Endothelial cell of umbilical vein (primary cell): ENCODE measurements at regions not wholly inside any gene's neighbourhood (a gene's known extent, or its start where the extent isn't known, plus 50 kb on each side); places are given as distances from the start of the nearest gene placed in this dataset.

ENCODE experiments used
- BruUV-seq: library from RNA; stranded (reverse); fragments of 400-500 nt; replicated peaks from 2 replicates; lab custom pipeline; 2021; lab: Mats Ljungman, UMichigan
- CTCF ChIA-PET: fragments of 300-600, 350-600 bp; sonication (Branson Sonifier 250); formaldehyde crosslinking; loops from one replicate; lab custom pipeline; 2021; ENCODE audit warnings: antibody characterized with exemption, inconsistent platforms; lab: Charles Lee
- POLR2A ChIA-PET: fragments of 300-600, 350-600 bp; sonication (Branson Sonifier 250); formaldehyde crosslinking; loops from one replicate; lab custom pipeline; 2021; ENCODE audit warnings: antibody characterized with exemption, inconsistent platforms; lab: Charles Lee
- DNase-seq: peaks from one replicate; pipeline ENCODE4 v3.0.0-alpha.2; 2011; ENCODE audit warnings: low read depth, low spot score
- FAIRE-seq: peaks from 2 replicates; lab custom pipeline; 2011; peaks lifted over from hg19 to GRCh38; lab: Jason Lieb, UNC
- H2AFZ ChIP-seq: 2 replicates; pipeline ENCODE4 v1.6.0; 2012; ENCODE audit warnings: low read depth, low read length, control low read depth, inconsistent platforms
- H3K27ac ChIP-seq: 2 replicates; pipeline ENCODE4 v1.5.1; 2011; ENCODE audit warnings: low read depth, mild to moderate bottlenecking, control low read depth, low read length, moderate library complexity; ENCODE audit not compliant: insufficient read depth
- H3K27me3 ChIP-seq, 2 experiments: 2 replicates each; pipeline versions ENCODE4 v1.6.0 to v1.6.1; 2011; ENCODE audit warnings: low read length in 2 of 2, mixed read lengths in 1 of 2; ENCODE audit not compliant: control insufficient read depth in 2 of 2, insufficient read depth in 2 of 2
- H3K36me3 ChIP-seq, 2 experiments: 2 replicates in 1 of 2; 3 replicates in 1 of 2; pipeline ENCODE4 v1.5.1; 2011; ENCODE audit warnings: low read length in 2 of 2, mild to moderate bottlenecking in 1 of 2, moderate library complexity in 1 of 2; ENCODE audit not compliant: control insufficient read depth in 2 of 2, insufficient read depth in 2 of 2; ENCODE audit errors: extremely low read depth in 1 of 2
- H3K4me1 ChIP-seq: 3 replicates; pipeline ENCODE4 v1.5.1; 2011; ENCODE audit warnings: mild to moderate bottlenecking, low read length; ENCODE audit not compliant: control insufficient read depth, insufficient read depth; ENCODE audit errors: extremely low read depth
- H3K4me2 ChIP-seq: 2 replicates; pipeline ENCODE4 v1.6.1; 2011; ENCODE audit warnings: low read length, control low read depth, mixed read lengths; ENCODE audit not compliant: insufficient read depth
- H3K4me3 ChIP-seq, 3 experiments: fragments of 200-600 bp in 1 of 3; sonication (generic), shearing (Covaris generic) in 1 of 3; replicated peaks in 1 of 3; 2 replicates each; pipeline ENCODE4 v1.5.1; 2011 to 2016; ENCODE audit warnings: control low read depth in 3 of 3, low read length in 3 of 3, mild to moderate bottlenecking in 2 of 3, inconsistent platforms in 1 of 3, low read depth in 1 of 3, moderate library complexity in 1 of 3; ENCODE audit not compliant: insufficient read depth in 1 of 3
- H3K79me2 ChIP-seq: 2 replicates; pipeline ENCODE4 v1.6.0; 2012; ENCODE audit warnings: low read length, inconsistent platforms; ENCODE audit not compliant: control insufficient read depth, insufficient read depth
- H3K9ac ChIP-seq: replicated peaks from 2 replicates; pipeline ENCODE3; 2011; ENCODE audit warnings: low read length, control low read depth; ENCODE audit not compliant: insufficient read depth; ENCODE audit errors: extremely low read depth
- H3K9me1 ChIP-seq: replicated peaks from 3 replicates; pipeline ENCODE4 v1.6.0; 2011; ENCODE audit warnings: mild to moderate bottlenecking, low read length; ENCODE audit not compliant: control insufficient read depth, insufficient read depth; ENCODE audit errors: extremely low read depth
- H3K9me3 ChIP-seq: replicated peaks from 2 replicates; pipeline ENCODE4 v1.5.1; 2012; ENCODE audit warnings: low read length, inconsistent platforms; ENCODE audit not compliant: control insufficient read depth, insufficient read depth
- H4K20me1 ChIP-seq: replicated peaks from 2 replicates; pipeline ENCODE3; 2011; ENCODE audit warnings: mild to moderate bottlenecking, low read length; ENCODE audit not compliant: control insufficient read depth, insufficient read depth; ENCODE audit errors: extremely low read depth
- CTCF ChIP-seq, 2 donors: IDR thresholded peaks; 1 replicate in 1 of 2; 2 replicates in 1 of 2; pipeline ENCODE4 v1.5.1; 2011; ENCODE audit warnings: low read length in 2 of 2, mild to moderate bottlenecking in 2 of 2, moderate library complexity in 2 of 2, control low read depth in 1 of 2, inconsistent platforms in 1 of 2, low read depth in 1 of 2; ENCODE audit not compliant: insufficient read depth in 1 of 2; ENCODE audit errors: extremely low read depth in 1 of 2
- EZH2 ChIP-seq: IDR thresholded peaks from 2 replicates; pipeline ENCODE4 v1.6.1; 2012; ENCODE audit warnings: borderline replicate concordance, low read depth, mild to moderate bottlenecking, moderate library complexity, low read length, inconsistent platforms; ENCODE audit not compliant: severe bottlenecking
- FOS ChIP-seq: IDR thresholded peaks from 2 replicates; pipeline ENCODE4 v1.6.1; 2011; ENCODE audit warnings: mild to moderate bottlenecking, low read length, moderate library complexity, borderline replicate concordance; ENCODE audit not compliant: insufficient read depth
- GATA2 ChIP-seq: IDR thresholded peaks from 2 replicates; pipeline ENCODE4 v1.7.0; 2011; ENCODE audit warnings: low read depth, mild to moderate bottlenecking, moderate library complexity, mixed read lengths, low read length; ENCODE audit not compliant: insufficient read length, insufficient read depth
- JUN ChIP-seq: IDR thresholded peaks from 2 replicates; pipeline ENCODE4 v1.6.1; 2011; ENCODE audit warnings: borderline replicate concordance, low read depth; ENCODE audit not compliant: insufficient read length, insufficient read depth
- MYC ChIP-seq: IDR thresholded peaks from one replicate; pipeline ENCODE4 v1.6.1; 2011; ENCODE audit warnings: mild to moderate bottlenecking, low read depth, low read length
- POLR2A ChIP-seq: IDR thresholded peaks from 2 replicates; pipeline ENCODE4 v1.6.1; 2012; ENCODE audit warnings: low read depth, mild to moderate bottlenecking, control low read depth, low read length
- POLR2AphosphoS5 ChIP-seq: IDR thresholded peaks from 2 replicates; pipeline ENCODE4 v1.6.1; 2012; ENCODE audit warnings: low read depth, mild to moderate bottlenecking, control low read depth, low read length, moderate library complexity; ENCODE audit not compliant: insufficient read depth
- dilution Hi-C: fragments of 300-500 bp; cut with MboI; formaldehyde crosslinking; loops from one replicate; pipeline ENCODE4 v1.15.0; 2019; ENCODE audit warnings: low sequenced_read_pairs; ENCODE audit not compliant: extremely low pct_ligation_motif_present
- intact Hi-C: fragments of 100-400 bp; cut with micrococcal nuclease; formaldehyde crosslinking; loops from one replicate; pipeline ENCODE4 v1.10.0; 2022
- TF ChIP-seq, protein P1 (sequence below): IDR thresholded peaks from 2 replicates; pipeline ENCODE4 v1.6.1; 2011; ENCODE audit not compliant: insufficient read depth, insufficient read length

- no peak for TF ChIP-seq POLR2A
- TF ChIP-seq POLR2AphosphoS5, result no peak
- no peak for TF ChIP-seq JUN
- no peak for TF ChIP-seq CTCF (IDR thresholded peaks at IDR 0.05; ENCODE audit: extremely low read depth in 1 of 2, insufficient read depth in 1 of 2, low read depth in 1 of 2, low read length in 2 of 2)
- TF ChIP-seq EZH2, result no peak
- TF ChIP-seq, protein P1, sequence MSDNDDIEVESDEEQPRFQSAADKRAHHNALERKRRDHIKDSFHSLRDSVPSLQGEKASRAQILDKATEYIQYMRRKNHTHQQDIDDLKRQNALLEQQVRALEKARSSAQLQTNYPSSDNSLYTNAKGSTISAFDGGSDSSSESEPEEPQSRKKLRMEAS, result no peak
- no peak for TF ChIP-seq GATA2
- no peak for TF ChIP-seq FOS
- no peak for TF ChIP-seq MYC
- intact Hi-C loops (no loop called here), dilution Hi-C loops (no loop called here)
- ChIA-PET CTCF (no interaction called here), POLR2A (no interaction called here)
- no peak for FAIRE-seq
- Histone ChIP-seq H3K27me3 (no peaks in the 10 kb centered on the region), H3K4me3 (no peak overlapping the region), H3K9me1 (no peaks in the 10 kb centered on the region), H4K20me1 (no peaks in the 10 kb centered on the region), H3K27ac (no peak overlapping the region), H3K4me1 (no peaks in the 10 kb centered on the region), H3K79me2 (no peaks in the 10 kb centered on the region), H3K36me3 (no peaks in the 10 kb centered on the region), H3K4me2 (no peak overlapping the region), H2AFZ (peak overlapping the region; percentile 96), H3K9me3 (no peaks in the 10 kb centered on the region), H3K9ac (no peak overlapping the region)
- peak; percentile 29 for DNase-seq
- no TSS peak for BruUV-seq
Observed at GRCh38 chr21:15947677-15948076, 217.9 kb downstream of the USP25 start.
